GM18498 (cell line): ENCODE measurements at regions not wholly inside any gene's neighbourhood (a gene's known extent, or its start where the extent isn't known, plus 50 kb on each side); places are given as distances from the start of the nearest gene placed in this dataset.
"Not testable (repeated sequence)": the region's sequence is repeated elsewhere in the genome, so short reads cannot be mapped to it uniquely, and the experiment has no call there.

Source experiments
- ATAC-seq: cut with Tn5 transposase; IDR thresholded peaks from one replicate; pipeline ENCODE4 v1.9.1; 2021; ENCODE audit warnings: mild to moderate bottlenecking, moderate library complexity; ENCODE audit not compliant: unreplicated experiment

- no peak for ATAC-seq
Observed at GRCh38 chr14:49159081-49159480, 427.1 kb downstream of the RPS29 start.

- ATAC-seq: no peak
Observed at GRCh38 chr14:49139593-49139992, 446.6 kb downstream of the RPS29 start.

- no peak for ATAC-seq
Observed at GRCh38 chr14:49134940-49135339, 451.2 kb downstream of the RPS29 start.

GRCh38 chr14:49121246-49121645, 464.9 kb downstream of the RPS29 start:
- ATAC-seq: no peak

- ATAC-seq: no peak
Observed at GRCh38 chr14:49114161-49114893, 471.9 kb downstream of the RPS29 start.

GRCh38 chr14:49106741-49107667, 479.2 kb downstream of the RPS29 start:
- ATAC-seq: no peak

- ATAC-seq: no peak
Observed at GRCh38 chr14:49105956-49106355, 480.2 kb downstream of the RPS29 start.

GRCh38 chr14:49105512-49105911, 480.7 kb downstream of the RPS29 start:
- no peak for ATAC-seq

- ATAC-seq: no peak
Observed at GRCh38 chr14:49092345-49092744, 493.8 kb downstream of the RPS29 start.

GRCh38 chr14:49089107-49089506, 497.1 kb downstream of the RPS29 start:
- ATAC-seq: no peak

- not testable (repeated sequence) for ATAC-seq
Observed at GRCh38 chr14:49073292-49073691, 512.9 kb downstream of the RPS29 start.

GRCh38 chr14:49058511-49058910, 527.7 kb downstream of the RPS29 start:
- no peak for ATAC-seq

- ATAC-seq: no peak
Observed at GRCh38 chr14:49057838-49058510, 528.2 kb downstream of the RPS29 start.

GRCh38 chr14:49056021-49056420, 530.2 kb downstream of the RPS29 start:
- no peak for ATAC-seq

GRCh38 chr14:49052521-49052920, 533.7 kb downstream of the RPS29 start:
- ATAC-seq: no peak

- no peak for ATAC-seq
Observed at GRCh38 chr14:49051328-49052060, 534.7 kb downstream of the RPS29 start.

- no peak for ATAC-seq
Observed at GRCh38 chr14:49050822-49051221, 535.4 kb downstream of the RPS29 start.

GRCh38 chr14:49049711-49050110, 536.5 kb downstream of the RPS29 start:
- ATAC-seq: no peak

- ATAC-seq: no peak
Observed at GRCh38 chr14:49044981-49045380, 541.2 kb downstream of the RPS29 start.

- no peak for ATAC-seq
Observed at GRCh38 chr14:49036984-49037516, 549.1 kb downstream of the RPS29 start.
